IPS-18a (cell line): ENCODE measurements at regions not wholly inside any gene's neighbourhood (a gene's known extent, or its start where the extent isn't known, plus 50 kb on each side); places are given as distances from the start of the nearest gene placed in this dataset.
"Not testable (repeated sequence)": the region's sequence is repeated elsewhere in the genome, so short reads cannot be mapped to it uniquely, and the experiment has no call there.

ENCODE experiments used
- H3K27ac ChIP-seq: one replicate; pipeline ENCODE4 v1.5.1; 2013; ENCODE audit warnings: low read length
- H3K27me3 ChIP-seq: one replicate; pipeline ENCODE4 v1.6.1; 2013; ENCODE audit warnings: mild to moderate bottlenecking, low read length; ENCODE audit not compliant: control insufficient read depth, insufficient read depth
- H3K36me3 ChIP-seq: one replicate; pipeline ENCODE4 v1.6.1; 2013; ENCODE audit warnings: low read depth, low read length; ENCODE audit not compliant: control insufficient read depth
- H3K4me1 ChIP-seq: one replicate; pipeline ENCODE4 v1.6.1; 2013; ENCODE audit warnings: low read depth, low read length; ENCODE audit not compliant: control insufficient read depth
- H3K4me3 ChIP-seq: one replicate; pipeline ENCODE4 v1.5.1; 2013; ENCODE audit warnings: low read length
- H3K9ac ChIP-seq: one replicate; pipeline ENCODE4 v1.6.1; 2013; ENCODE audit warnings: mild to moderate bottlenecking, low read length, moderate library complexity
- H3K9me3 ChIP-seq: one replicate; pipeline ENCODE4 v1.6.1; 2013; ENCODE audit warnings: low read depth, low read length; ENCODE audit not compliant: control insufficient read depth

DNA sequence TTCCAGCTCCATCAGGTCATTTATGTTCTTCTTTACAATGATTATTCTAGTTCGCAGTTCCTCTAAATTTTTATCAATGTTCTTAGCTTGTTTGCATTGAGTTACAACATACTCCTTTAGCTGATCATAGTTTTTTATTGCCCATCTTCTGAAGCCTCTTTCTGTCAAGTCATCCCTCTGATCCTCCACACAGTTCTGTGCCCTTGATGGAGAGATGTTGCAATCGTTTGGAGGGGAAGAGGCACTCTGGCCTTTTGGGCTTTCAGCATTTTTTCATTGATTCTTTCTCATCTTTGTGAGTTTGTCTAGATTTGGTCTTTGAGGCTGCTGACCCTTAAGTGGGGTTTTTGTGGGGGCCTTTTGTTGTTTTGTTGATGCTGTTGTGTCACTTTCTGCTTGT, 234.6 kb upstream of the CBLB start:
- no peak overlapping the region for H3K4me3 ChIP-seq
- no peaks in the 10 kb centered on the region for H3K36me3 ChIP-seq
- no peak overlapping the region for H3K9ac ChIP-seq
- H3K9me3 ChIP-seq = peaks cover 2% of the 10 kb centered on the region
- H3K4me1 ChIP-seq = no peaks in the 10 kb centered on the region
- H3K27me3 ChIP-seq = no peaks in the 10 kb centered on the region
- H3K27ac ChIP-seq = no peak overlapping the region

GRCh38 chr3:106104078-106104477, 235.3 kb upstream of the CBLB start:
- no peak overlapping the region for H3K27ac ChIP-seq
- H3K36me3 ChIP-seq = no peaks in the 10 kb centered on the region
- H3K27me3 ChIP-seq = no peaks in the 10 kb centered on the region
- H3K9me3 ChIP-seq = peaks cover 2% of the 10 kb centered on the region
- no peak overlapping the region for H3K4me3 ChIP-seq
- H3K9ac ChIP-seq = no peak overlapping the region
- H3K4me1 ChIP-seq = no peaks in the 10 kb centered on the region

GRCh38 chr3:106108925-106109324, 240.1 kb upstream of the CBLB start:
- no peak overlapping the region for H3K4me3 ChIP-seq
- H3K4me1 ChIP-seq = no peaks in the 10 kb centered on the region
- no peak overlapping the region for H3K9ac ChIP-seq
- no peaks in the 10 kb centered on the region for H3K27me3 ChIP-seq
- no peaks in the 10 kb centered on the region for H3K36me3 ChIP-seq
- no peaks in the 10 kb centered on the region for H3K9me3 ChIP-seq
- H3K27ac ChIP-seq = no peak overlapping the region

GRCh38 chr3:106112561-106112960, 243.7 kb upstream of the CBLB start:
- not testable (repeated sequence) for H3K27ac ChIP-seq, H3K4me3 ChIP-seq, H3K36me3 ChIP-seq, H3K4me1 ChIP-seq, H3K9ac ChIP-seq, H3K9me3 ChIP-seq, H3K27me3 ChIP-seq

DNA sequence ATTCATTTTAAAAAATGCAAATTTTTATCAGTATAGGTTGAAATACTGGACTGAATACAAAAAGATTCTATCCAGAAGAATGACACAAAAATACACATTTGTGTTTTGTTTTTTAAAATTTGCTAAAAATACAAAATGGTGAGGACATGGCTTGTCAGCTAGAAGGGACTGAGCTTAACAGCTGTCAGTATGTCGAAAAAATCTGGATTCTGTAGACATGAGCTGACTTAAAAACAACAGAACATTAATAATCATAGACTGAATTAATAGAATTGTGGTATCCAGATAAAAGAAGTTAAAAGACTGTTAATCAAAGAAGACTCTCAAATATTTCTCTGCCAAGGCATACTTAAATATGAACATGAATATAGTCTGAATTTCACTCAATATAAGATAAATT, 244.9 kb upstream of the CBLB start:
- Histone ChIP-seq H3K9ac (no peak overlapping the region), H3K27ac (no peak overlapping the region)

GRCh38 chr3:106114220-106114619, 245.4 kb upstream of the CBLB start:
- no peak overlapping the region for H3K27ac ChIP-seq
- H3K4me1 ChIP-seq = no peaks in the 10 kb centered on the region

More for the DNA sequence above, 244.9 kb upstream of the CBLB start:
- H3K4me3 ChIP-seq = no peak overlapping the region
- no peaks in the 10 kb centered on the region for H3K4me1 ChIP-seq
- H3K36me3 ChIP-seq = no peaks in the 10 kb centered on the region
- no peaks in the 10 kb centered on the region for H3K9me3 ChIP-seq
- H3K27me3 ChIP-seq = no peaks in the 10 kb centered on the region

GRCh38 chr3:106114848-106115247, 246.0 kb upstream of the CBLB start:
- Histone ChIP-seq H3K9ac (no peak overlapping the region), H3K36me3 (no peaks in the 10 kb centered on the region), H3K4me1 (no peaks in the 10 kb centered on the region), H3K9me3 (no peaks in the 10 kb centered on the region), H3K27me3 (no peaks in the 10 kb centered on the region), H3K4me3 (no peak overlapping the region), H3K27ac (no peak overlapping the region)

More at GRCh38 chr3:106114220-106114619, 245.4 kb upstream of the CBLB start:
- Histone ChIP-seq H3K9ac (no peak overlapping the region), H3K4me3 (no peak overlapping the region), H3K9me3 (no peaks in the 10 kb centered on the region), H3K36me3 (no peaks in the 10 kb centered on the region), H3K27me3 (no peaks in the 10 kb centered on the region)

DNA sequence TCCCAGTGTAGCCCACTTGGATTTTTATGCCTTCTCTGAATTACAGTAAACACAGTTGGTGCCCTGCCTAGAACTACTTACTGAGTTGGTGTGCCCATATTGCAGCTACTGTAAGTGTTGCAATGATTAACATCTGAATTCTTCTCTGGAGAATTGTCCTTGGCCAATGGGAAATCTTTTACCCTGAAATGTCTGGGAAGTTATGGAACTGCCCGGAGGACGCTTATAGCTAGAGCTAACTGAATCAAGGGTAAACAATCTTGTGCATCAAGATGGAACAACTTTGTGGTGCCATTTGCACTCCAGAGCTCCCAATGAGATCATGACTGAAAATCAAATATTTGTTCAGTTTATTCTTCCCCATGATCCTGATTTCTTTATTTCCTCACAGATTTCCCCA, 246.7 kb upstream of the CBLB start:
- Histone ChIP-seq H3K27me3 (no peaks in the 10 kb centered on the region), H3K9ac (no peak overlapping the region), H3K4me3 (no peak overlapping the region), H3K9me3 (no peaks in the 10 kb centered on the region), H3K27ac (no peak overlapping the region), H3K4me1 (no peaks in the 10 kb centered on the region), H3K36me3 (no peaks in the 10 kb centered on the region)

DNA sequence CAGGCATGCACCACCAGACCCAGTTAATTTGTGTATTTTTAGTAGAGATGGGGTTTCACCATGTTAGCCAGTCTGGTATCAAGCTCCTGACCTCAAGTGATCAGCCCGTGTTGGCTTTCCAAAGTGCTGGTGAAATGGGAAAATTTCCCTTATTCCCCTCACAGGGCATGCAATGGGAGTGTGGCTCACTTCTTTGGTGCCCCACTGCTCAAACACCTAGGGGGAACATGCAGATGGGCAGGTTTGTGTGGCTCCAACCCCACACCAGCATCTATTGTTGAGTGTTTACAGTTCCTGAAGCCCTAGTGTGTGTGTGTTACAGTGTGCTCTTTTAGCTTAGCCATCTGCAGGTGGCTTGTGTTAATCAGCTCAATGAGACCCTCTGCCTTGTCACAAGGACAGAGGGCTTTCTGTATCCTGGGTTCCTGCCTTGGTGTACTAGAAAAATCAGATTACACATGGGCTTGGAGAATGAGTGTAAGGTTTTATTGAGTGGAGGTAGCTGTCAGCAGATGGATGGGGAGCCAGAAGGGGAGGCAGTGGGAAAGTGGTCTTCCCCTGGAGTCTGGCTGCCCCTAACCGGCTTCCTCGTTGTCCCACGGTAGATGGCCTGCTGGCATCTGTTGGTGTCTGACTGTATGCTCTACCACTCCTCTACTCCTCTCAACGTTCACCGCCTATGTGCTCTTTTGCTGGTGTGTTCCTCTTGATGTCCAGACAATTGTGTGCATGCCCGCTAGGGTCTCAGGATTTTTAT, 248.1 kb upstream of the CBLB start:
- H3K36me3 ChIP-seq = no peaks in the 10 kb centered on the region
- no peaks in the 10 kb centered on the region for H3K9me3 ChIP-seq
- H3K9ac ChIP-seq = no peak overlapping the region
- no peaks in the 10 kb centered on the region for H3K27me3 ChIP-seq
- no peaks in the 10 kb centered on the region for H3K4me1 ChIP-seq
- no peak overlapping the region for H3K27ac ChIP-seq
- H3K4me3 ChIP-seq = no peak overlapping the region

- Histone ChIP-seq H3K9ac (no peak overlapping the region), H3K9me3 (no peaks in the 10 kb centered on the region), H3K36me3 (no peaks in the 10 kb centered on the region), H3K27me3 (no peaks in the 10 kb centered on the region), H3K4me3 (no peak overlapping the region), H3K4me1 (no peaks in the 10 kb centered on the region), H3K27ac (no peak overlapping the region)
These were observed 248.7 kb upstream of the CBLB start for GRCh38 chr3:106117490-106117858.

GRCh38 chr3:106119614-106120082, 250.8 kb upstream of the CBLB start:
- Histone ChIP-seq H3K27ac (no peak overlapping the region), H3K4me1 (no peaks in the 10 kb centered on the region), H3K9ac (no peak overlapping the region), H3K9me3 (no peaks in the 10 kb centered on the region), H3K4me3 (no peak overlapping the region), H3K27me3 (no peaks in the 10 kb centered on the region), H3K36me3 (no peaks in the 10 kb centered on the region)

GRCh38 chr3:106120356-106120755, 251.5 kb upstream of the CBLB start:
- no peak overlapping the region for H3K27ac ChIP-seq
- H3K9me3 ChIP-seq = no peaks in the 10 kb centered on the region

More at GRCh38 chr3:106120356-106120755, 251.5 kb upstream of the CBLB start:
- Histone ChIP-seq H3K4me3 (no peak overlapping the region), H3K4me1 (no peaks in the 10 kb centered on the region), H3K27me3 (no peaks in the 10 kb centered on the region), H3K36me3 (no peaks in the 10 kb centered on the region), H3K9ac (no peak overlapping the region)
